ENCODE measurements at regions not wholly inside any gene's neighbourhood (a gene's known extent, or its start where the extent isn't known, plus 50 kb on each side); places are given as distances from the start of the nearest gene placed in this dataset.
A peak's percentile ranks its signal among the peaks of the same experiment; 100 is the strongest.

- intact Hi-C loops (cut with DNase I; ENCODE audit: low total_unique reads), result no loop called here
Observed at GRCh38 chr16:64240586-64240985, 881.3 kb downstream of the CDH11 start.

GRCh38 chr16:64238571-64238970 lies 883.3 kb downstream of the CDH11 start:
- TF ChIP-seq POLR2AphosphoS5 (IDR thresholded peaks at IDR 0.05), result no peak
- no peak for TF ChIP-seq CTCF (IDR thresholded peaks at IDR 0.05)
- TF ChIP-seq EP300 (IDR thresholded peaks at IDR 0.05), result no peak
- no peak for TF ChIP-seq POLR2A (IDR thresholded peaks at IDR 0.05)
- no peak overlapping the region for H3K27ac ChIP-seq
- no peak overlapping the region for H3K4me3 ChIP-seq
- no peaks in the 10 kb centered on the region for H3K27me3 ChIP-seq
- H3K9me3 ChIP-seq, result no peaks in the 10 kb centered on the region
- no peaks in the 10 kb centered on the region for H3K36me3 ChIP-seq
- H3K4me1 ChIP-seq, result no peaks in the 10 kb centered on the region
- intact Hi-C loops (cut with DNase I; ENCODE audit: low total_unique reads), result no loop called here
- no peak for DNase-seq

More at GRCh38 chr16:64240586-64240985, 881.3 kb downstream of the CDH11 start:
- Histone ChIP-seq H3K27ac (no peak overlapping the region), H3K36me3 (no peaks in the 10 kb centered on the region), H3K9me3 (peaks cover 0 to 8% (median 0%) of the 10 kb centered on the region in 4 donors), H3K27me3 (no peaks in the 10 kb centered on the region), H3K4me1 (no peaks in the 10 kb centered on the region), H3K4me3 (no peak overlapping the region)
- DNase-seq, result no peak
- TF ChIP-seq POLR2AphosphoS5 (IDR thresholded peaks at IDR 0.05) (no peak), EP300 (IDR thresholded peaks at IDR 0.05) (no peak), POLR2A (IDR thresholded peaks at IDR 0.05) (no peak), CTCF (IDR thresholded peaks at IDR 0.05) (no peak)

- H3K4me3 ChIP-seq, result no peak overlapping the region
- H3K27ac ChIP-seq, result no peak overlapping the region
- H3K9me3 ChIP-seq, result no peaks in the 10 kb centered on the region
- DNase-seq, result peak in 1 of 2 donors; percentile 24
- intact Hi-C loops (cut with DNase I; ENCODE audit: low total_unique reads), result no loop called here
- TF ChIP-seq CTCF (IDR thresholded peaks at IDR 0.05), result no peak
- TF ChIP-seq EP300 (IDR thresholded peaks at IDR 0.05), result no peak
- no peak for TF ChIP-seq POLR2A (IDR thresholded peaks at IDR 0.05)
- TF ChIP-seq POLR2AphosphoS5 (IDR thresholded peaks at IDR 0.05), result no peak
- 49 to 59% (median 57%) methylated on average over 3 of the region's 3 CpGs for WGBS, 5 donors
- H3K4me1 ChIP-seq, result no peaks in the 10 kb centered on the region
- no peaks in the 10 kb centered on the region for H3K27me3 ChIP-seq
- H3K36me3 ChIP-seq, result no peaks in the 10 kb centered on the region
Observed at GRCh38 chr16:64236316-64236715, 885.5 kb downstream of the CDH11 start.

GRCh38 chr16:64234200-64234599 lies 887.7 kb downstream of the CDH11 start:
- Histone ChIP-seq H3K27me3 (no peaks in the 10 kb centered on the region), H3K27ac (no peak overlapping the region), H3K4me3 (no peak overlapping the region), H3K9me3 (peaks cover 0 to 6% (median 0%) of the 10 kb centered on the region in 4 donors), H3K36me3 (no peaks in the 10 kb centered on the region), H3K4me1 (no peaks in the 10 kb centered on the region)
- intact Hi-C loops (cut with DNase I; ENCODE audit: low total_unique reads), result no loop called here
- 81 to 92% (median 89%) methylated on average over 3 of the region's 3 CpGs for WGBS, 5 donors
- TF ChIP-seq POLR2AphosphoS5 (IDR thresholded peaks at IDR 0.05), result no peak
- no peak for DNase-seq

GRCh38 chr16:64225696-64226095 lies 896.2 kb downstream of the CDH11 start:
- Histone ChIP-seq H3K27me3 (no peaks in the 10 kb centered on the region), H3K27ac (no peak overlapping the region), H3K36me3 (no peaks in the 10 kb centered on the region), H3K9me3 (peaks cover 0 to 18% (median 2%) of the 10 kb centered on the region in 4 donors), H3K4me3 (no peak overlapping the region), H3K4me1 (no peaks in the 10 kb centered on the region)
- intact Hi-C loops (cut with DNase I; ENCODE audit: low total_unique reads), result no loop called here
- 44 to 69% (median 53%) methylated on average over 2 of the region's 2 CpGs for WGBS, 5 donors
- TF ChIP-seq POLR2AphosphoS5 (IDR thresholded peaks at IDR 0.05), result no peak
- no peak for DNase-seq

Data from stomach (tissue), 8 donors.